Prostate gland (tissue), 2 donors: ENCODE measurements at regions not wholly inside any gene's neighbourhood (a gene's known extent, or its start where the extent isn't known, plus 50 kb on each side); places are given as distances from the start of the nearest gene placed in this dataset.

Experiments used
- DNase-seq: peaks from one replicate; pipeline ENCODE4 v3.0.0-alpha.2; 2019; ENCODE audit warnings: low spot score
- H3K27ac ChIP-seq, 2 donors: fragments of 200-600 bp; sonication (generic); 2 replicates each; pipeline ENCODE4 v1.5.1; 2017 to 2019
- H3K27me3 ChIP-seq: fragments of 200-600 bp; sonication (generic); replicated peaks from 2 replicates; pipeline ENCODE4 v1.5.1; 2019; ENCODE audit not compliant: insufficient read depth
- H3K36me3 ChIP-seq, 2 donors: fragments of 200-600 bp; sonication (generic); 1 replicate in 1 of 2; 2 replicates in 1 of 2; pipeline versions ENCODE4 v1.5.1 to v1.8.1; 2017 to 2019
- H3K4me1 ChIP-seq: fragments of 200-600 bp; sonication (generic); replicated peaks from 2 replicates; pipeline ENCODE4 v1.5.1; 2019
- H3K4me3 ChIP-seq, 2 donors: fragments of 200-600 bp; sonication (generic); 2 replicates each; pipeline ENCODE4 v1.5.1; 2017 to 2019
- H3K9me3 ChIP-seq: fragments of 200-600 bp; sonication (generic); 2 replicates; pipeline ENCODE4 v1.5.1; 2017
- POLR2A ChIP-seq: fragments of 450-650 bp; IDR thresholded peaks from one replicate; pipeline ENCODE4 v1.6.1; 2016; ENCODE audit warnings: antibody characterized with exemption, mild to moderate bottlenecking
- POLR2AphosphoS5 ChIP-seq: sonication (generic); formaldehyde crosslinking; IDR thresholded peaks from one replicate; pipeline ENCODE4 v1.6.1; 2017; ENCODE audit warnings: antibody characterized with exemption
- WGBS: methylation state at CpG from one replicate; pipeline ENCODE4 v1.1.5; 2018; 5-methylcytosine and 5-hydroxymethylcytosine counted together
- intact Hi-C: fragments of 100-400 bp; cut with DNase I; formaldehyde crosslinking; loops from one replicate; pipeline ENCODE4 v1.14.2; 2022
- TF ChIP-seq, protein P1 (sequence below), 4 experiments: fragments of 200-600 bp in 2 of 4; fragments of 450-650 bp in 2 of 4; sonication (generic) in 2 of 4; IDR thresholded peaks; 1 replicate in 3 of 4; 2 replicates in 1 of 4; pipeline ENCODE4 v1.5.1; 2016 to 2019; ENCODE audit warnings: antibody characterized with exemption in 4 of 4, mild to moderate bottlenecking in 2 of 4, moderate library complexity in 2 of 4

GRCh38 chr5:167052791-167053190 is 1238.7 kb upstream of the WWC1 start:
- intact Hi-C loops, result no loop called here
- Histone ChIP-seq H3K4me1 (no peaks in the 10 kb centered on the region), H3K27ac (no peak overlapping the region), H3K9me3 (no peaks in the 10 kb centered on the region), H3K27me3 (no peaks in the 10 kb centered on the region), H3K4me3 (no peak overlapping the region), H3K36me3 (no peaks in the 10 kb centered on the region)
- no peak for TF ChIP-seq POLR2A
- TF ChIP-seq, protein P1, sequence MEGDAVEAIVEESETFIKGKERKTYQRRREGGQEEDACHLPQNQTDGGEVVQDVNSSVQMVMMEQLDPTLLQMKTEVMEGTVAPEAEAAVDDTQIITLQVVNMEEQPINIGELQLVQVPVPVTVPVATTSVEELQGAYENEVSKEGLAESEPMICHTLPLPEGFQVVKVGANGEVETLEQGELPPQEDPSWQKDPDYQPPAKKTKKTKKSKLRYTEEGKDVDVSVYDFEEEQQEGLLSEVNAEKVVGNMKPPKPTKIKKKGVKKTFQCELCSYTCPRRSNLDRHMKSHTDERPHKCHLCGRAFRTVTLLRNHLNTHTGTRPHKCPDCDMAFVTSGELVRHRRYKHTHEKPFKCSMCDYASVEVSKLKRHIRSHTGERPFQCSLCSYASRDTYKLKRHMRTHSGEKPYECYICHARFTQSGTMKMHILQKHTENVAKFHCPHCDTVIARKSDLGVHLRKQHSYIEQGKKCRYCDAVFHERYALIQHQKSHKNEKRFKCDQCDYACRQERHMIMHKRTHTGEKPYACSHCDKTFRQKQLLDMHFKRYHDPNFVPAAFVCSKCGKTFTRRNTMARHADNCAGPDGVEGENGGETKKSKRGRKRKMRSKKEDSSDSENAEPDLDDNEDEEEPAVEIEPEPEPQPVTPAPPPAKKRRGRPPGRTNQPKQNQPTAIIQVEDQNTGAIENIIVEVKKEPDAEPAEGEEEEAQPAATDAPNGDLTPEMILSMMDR (IDR thresholded peaks at IDR 0.05), result no peak
- no peak for TF ChIP-seq POLR2AphosphoS5
- WGBS, result 76% methylated on average over 1 of the region's 1 CpG
- DNase-seq, result no peak

- Histone ChIP-seq H3K36me3 (no peaks in the 10 kb centered on the region), H3K27ac (no peak overlapping the region), H3K27me3 (no peaks in the 10 kb centered on the region), H3K4me3 (no peak overlapping the region), H3K9me3 (no peaks in the 10 kb centered on the region), H3K4me1 (no peaks in the 10 kb centered on the region)
- TF ChIP-seq, protein P1 (IDR thresholded peaks at IDR 0.05), result no peak
- TF ChIP-seq POLR2A, result no peak
- TF ChIP-seq POLR2AphosphoS5, result no peak
- intact Hi-C loops, result no loop called here
- no peak for DNase-seq
Observed at GRCh38 chr5:167057665-167058064, 1233.8 kb upstream of the WWC1 start.

DNA sequence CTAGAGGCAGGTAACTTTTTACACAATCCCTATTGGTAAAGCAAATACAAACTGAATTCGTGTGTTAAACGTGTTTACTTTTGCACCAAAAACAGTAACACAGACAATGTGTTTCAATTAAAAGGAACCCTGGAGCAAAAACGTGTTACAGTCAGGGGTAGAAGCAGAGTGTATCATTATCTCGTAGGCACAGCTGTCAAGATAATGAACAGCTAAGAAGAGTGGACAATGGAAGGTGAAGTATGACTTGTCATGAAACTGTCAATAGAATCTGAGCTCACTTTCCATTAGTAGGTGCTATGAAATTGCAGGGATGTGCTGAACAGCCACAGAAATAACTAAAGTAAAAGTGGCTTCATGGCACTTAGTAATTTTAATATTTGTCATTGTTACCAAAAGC is 1229.8 kb upstream of the WWC1 start:
- H3K9me3 ChIP-seq, result no peaks in the 10 kb centered on the region
- H3K4me3 ChIP-seq, result no peak overlapping the region
- no peaks in the 10 kb centered on the region for H3K27me3 ChIP-seq
- no peak for DNase-seq
- H3K4me1 ChIP-seq, result no peaks in the 10 kb centered on the region
- intact Hi-C loops, result loop anchor here (10.0 kb wide), 1 partner anchor 1437 kb away; no protein-coding TSS in a partner anchor
- H3K36me3 ChIP-seq, result no peaks in the 10 kb centered on the region
- TF ChIP-seq, protein P1 (IDR thresholded peaks at IDR 0.05), result no peak
- TF ChIP-seq POLR2A (no peak), POLR2AphosphoS5 (no peak)
- H3K27ac ChIP-seq, result no peak overlapping the region
- 26% methylated on average over 4 of the region's 4 CpGs for WGBS

- Histone ChIP-seq H3K27me3 (no peaks in the 10 kb centered on the region), H3K4me1 (no peaks in the 10 kb centered on the region), H3K9me3 (no peaks in the 10 kb centered on the region), H3K4me3 (no peak overlapping the region), H3K27ac (no peak overlapping the region), H3K36me3 (no peaks in the 10 kb centered on the region)
- 38% methylated on average over 4 of the region's 4 CpGs for WGBS
- TF ChIP-seq, protein P1 (IDR thresholded peaks at IDR 0.05), result no peak
- TF ChIP-seq POLR2AphosphoS5 (no peak), POLR2A (no peak)
- DNase-seq, result no peak
- intact Hi-C loops, result loop anchor here (10.0 kb wide), 1 partner anchor 1438 kb away; no protein-coding TSS in a partner anchor
Observed at GRCh38 chr5:167063116-167063515, 1228.3 kb upstream of the WWC1 start.

- Histone ChIP-seq H3K36me3 (no peaks in the 10 kb centered on the region), H3K27ac (no peak overlapping the region), H3K4me1 (no peaks in the 10 kb centered on the region), H3K9me3 (no peaks in the 10 kb centered on the region), H3K4me3 (no peak overlapping the region), H3K27me3 (no peaks in the 10 kb centered on the region)
- no peak for DNase-seq
- no peak for TF ChIP-seq POLR2AphosphoS5
- TF ChIP-seq, protein P1 (IDR thresholded peaks at IDR 0.05), result no peak
- no peak for TF ChIP-seq POLR2A
- intact Hi-C loops, result loop anchor here (10.0 kb wide), 1 partner anchor 1439 kb away; no protein-coding TSS in a partner anchor
- WGBS, result 66% methylated on average over 8 of the region's 8 CpGs
Observed at GRCh38 chr5:167063788-167064187, 1227.7 kb upstream of the WWC1 start.
